Thyroid gland (tissue), 4 donors: ENCODE measurements at regions not wholly inside any gene's neighbourhood (a gene's known extent, or its start where the extent isn't known, plus 50 kb on each side); places are given as distances from the start of the nearest gene placed in this dataset.
A peak's percentile ranks its signal among the peaks of the same experiment; 100 is the strongest.
"Not testable (repeated sequence)": the region's sequence is repeated elsewhere in the genome, so short reads cannot be mapped to it uniquely, and the experiment has no call there.

Source experiments
- DNase-seq, 2 donors: peaks; one replicate each; pipeline ENCODE4 v3.0.0-alpha.2; 2019
- H3K27ac ChIP-seq, 3 donors: fragments of 200-600 bp; sonication (generic); 1 replicate in 2 of 3; 2 replicates in 1 of 3; pipeline ENCODE4 v1.5.1; 2016 to 2019; ENCODE audit warnings: mild to moderate bottlenecking in 1 of 3, moderate library complexity in 1 of 3
- H3K27me3 ChIP-seq: fragments of 200-600 bp; sonication (generic); one replicate; pipeline ENCODE4 v1.5.1; 2019
- H3K36me3 ChIP-seq, 2 donors: fragments of 200-600 bp; sonication (generic); one replicate each; pipeline ENCODE4 v1.5.1; 2016 to 2019
- H3K4me1 ChIP-seq, 2 donors: fragments of 200-600 bp; sonication (generic); one replicate each; pipeline ENCODE4 v1.5.1; 2017 to 2019
- H3K4me3 ChIP-seq, 3 donors: fragments of 200-600 bp; sonication (generic); replicated peaks in 1 of 3; 1 replicate in 2 of 3; 2 replicates in 1 of 3; pipeline ENCODE4 v1.5.1; 2016; ENCODE audit warnings: mild to moderate bottlenecking in 1 of 3
- H3K9me3 ChIP-seq: fragments of 200-600 bp; sonication (generic); one replicate; pipeline ENCODE4 v1.5.1; 2017
- CTCF ChIP-seq, 6 experiments: fragments of 200-600 bp in 3 of 6; fragments of 450-650 bp in 3 of 6; sonication (generic) in 3 of 6; IDR thresholded peaks; one replicate each; pipeline ENCODE4 v1.5.1; 2016 to 2019; ENCODE audit warnings: antibody characterized with exemption in 6 of 6, mild to moderate bottlenecking in 2 of 6, inconsistent platforms in 1 of 6, moderate library complexity in 1 of 6
- POLR2A ChIP-seq, 2 donors: fragments of 450-650 bp; IDR thresholded peaks; one replicate each; pipeline ENCODE4 v1.6.1; 2017; ENCODE audit warnings: antibody characterized with exemption in 2 of 2, mild to moderate bottlenecking in 2 of 2, moderate library complexity in 1 of 2
- WGBS, 2 donors: methylation state at CpG; one replicate each; pipeline ENCODE4 v1.1.5; 2017; 5-methylcytosine and 5-hydroxymethylcytosine counted together
- intact Hi-C: fragments of 100-400 bp; cut with DNase I; formaldehyde crosslinking; loops from one replicate; pipeline ENCODE4 v1.15.1; 2023

GRCh38 chr2:234881413-234882241 lies 70.2 kb upstream of the SH3BP4 start:
- intact Hi-C loops: no loop called here
- H3K27me3 ChIP-seq: no peaks in the 10 kb centered on the region
- peaks cover 5 to 7% of the 10 kb centered on the region in 2 donors for H3K4me1 ChIP-seq
- H3K9me3 ChIP-seq: no peaks in the 10 kb centered on the region
- 35 to 39% methylated on average over 8 of the region's 8 CpGs for WGBS, 2 donors
- no peaks in the 10 kb centered on the region for H3K36me3 ChIP-seq
- DNase-seq: peak; percentile 82 to 93
- H3K4me3 ChIP-seq: no peak overlapping the region
- peak overlapping the region in 1 of 3 donors; percentile 53 for H3K27ac ChIP-seq
- TF ChIP-seq POLR2A (IDR thresholded peaks at IDR 0.05): no peak
- TF ChIP-seq CTCF (IDR thresholded peaks at IDR 0.05): peak in 5 of 6 experiments; percentile 51 to 83 (median 75)

GRCh38 chr2:234880551-234881211 lies 71.1 kb upstream of the SH3BP4 start:
- no peak overlapping the region for H3K27ac ChIP-seq
- TF ChIP-seq CTCF (IDR thresholded peaks at IDR 0.05) (no peak), POLR2A (IDR thresholded peaks at IDR 0.05) (no peak)
- peaks cover 5 to 7% of the 10 kb centered on the region in 2 donors for H3K4me1 ChIP-seq
- H3K27me3 ChIP-seq: no peaks in the 10 kb centered on the region
- 53 to 69% methylated on average over 7 of the region's 7 CpGs for WGBS, 2 donors
- no peak overlapping the region for H3K4me3 ChIP-seq
- intact Hi-C loops: no loop called here
- H3K36me3 ChIP-seq: no peaks in the 10 kb centered on the region
- no peaks in the 10 kb centered on the region for H3K9me3 ChIP-seq
- no peak for DNase-seq

- Histone ChIP-seq H3K27me3 (no peaks in the 10 kb centered on the region), H3K36me3 (no peaks in the 10 kb centered on the region), H3K4me3 (no peak overlapping the region), H3K9me3 (no peaks in the 10 kb centered on the region), H3K4me1 (peaks cover 5 to 7% of the 10 kb centered on the region in 2 donors), H3K27ac (no peak overlapping the region)
- TF ChIP-seq CTCF (IDR thresholded peaks at IDR 0.05) (no peak), POLR2A (IDR thresholded peaks at IDR 0.05) (no peak)
- WGBS, 2 donors: 85 to 89% methylated on average over 5 of the region's 5 CpGs
- intact Hi-C loops: loop anchor here (10.0 kb wide), 1 partner anchor 175 kb away; no protein-coding TSS in a partner anchor
- DNase-seq: no peak
Observed at GRCh38 chr2:234879671-234880455, 72.0 kb upstream of the SH3BP4 start.

- H3K27ac ChIP-seq, H3K4me3 ChIP-seq, H3K36me3 ChIP-seq, H3K9me3 ChIP-seq, H3K4me1 ChIP-seq, H3K27me3 ChIP-seq, DNase-seq: not testable (repeated sequence)
- intact Hi-C loops: loop anchor here (10.0 kb wide), 1 partner anchor 178 kb away; no protein-coding TSS in a partner anchor
- WGBS, 2 donors: 93 to 99% methylated on average over 2 of the region's 2 CpGs
Observed at GRCh38 chr2:234876621-234877020, 75.2 kb upstream of the SH3BP4 start.

GRCh38 chr2:234874347-234875046 lies 77.3 kb upstream of the SH3BP4 start:
- intact Hi-C loops: loop anchor here (10.0 kb wide), 1 partner anchor 180 kb away; no protein-coding TSS in a partner anchor
- no peaks in the 10 kb centered on the region for H3K36me3 ChIP-seq
- H3K4me1 ChIP-seq: no peaks in the 10 kb centered on the region
- no peaks in the 10 kb centered on the region for H3K27me3 ChIP-seq
- H3K4me3 ChIP-seq: no peak overlapping the region
- H3K9me3 ChIP-seq: no peaks in the 10 kb centered on the region
- TF ChIP-seq CTCF (IDR thresholded peaks at IDR 0.05): no peak
- TF ChIP-seq POLR2A (IDR thresholded peaks at IDR 0.05): no peak
- H3K27ac ChIP-seq: no peak overlapping the region
- DNase-seq: no peak
- 80 to 84% methylated on average over 10 of the region's 10 CpGs for WGBS, 2 donors
